Thyroid gland (tissue), 4 donors: ENCODE measurements at regions not wholly inside any gene's neighbourhood (a gene's known extent, or its start where the extent isn't known, plus 50 kb on each side); places are given as distances from the start of the nearest gene placed in this dataset.

Experiments
- DNase-seq, 2 donors: peaks; one replicate each; pipeline ENCODE4 v3.0.0-alpha.2; 2019
- H3K27ac ChIP-seq, 3 donors: fragments of 200-600 bp; sonication (generic); 1 replicate in 2 of 3; 2 replicates in 1 of 3; pipeline ENCODE4 v1.5.1; 2016 to 2019; ENCODE audit warnings: mild to moderate bottlenecking in 1 of 3, moderate library complexity in 1 of 3
- H3K27me3 ChIP-seq: fragments of 200-600 bp; sonication (generic); one replicate; pipeline ENCODE4 v1.5.1; 2019
- H3K36me3 ChIP-seq, 2 donors: fragments of 200-600 bp; sonication (generic); one replicate each; pipeline ENCODE4 v1.5.1; 2016 to 2019
- H3K4me1 ChIP-seq, 2 donors: fragments of 200-600 bp; sonication (generic); one replicate each; pipeline ENCODE4 v1.5.1; 2017 to 2019
- H3K4me3 ChIP-seq, 3 donors: fragments of 200-600 bp; sonication (generic); replicated peaks in 1 of 3; 1 replicate in 2 of 3; 2 replicates in 1 of 3; pipeline ENCODE4 v1.5.1; 2016; ENCODE audit warnings: mild to moderate bottlenecking in 1 of 3
- H3K9me3 ChIP-seq: fragments of 200-600 bp; sonication (generic); one replicate; pipeline ENCODE4 v1.5.1; 2017
- CTCF ChIP-seq, 6 experiments: fragments of 200-600 bp in 3 of 6; fragments of 450-650 bp in 3 of 6; sonication (generic) in 3 of 6; IDR thresholded peaks; one replicate each; pipeline ENCODE4 v1.5.1; 2016 to 2019; ENCODE audit warnings: antibody characterized with exemption in 6 of 6, mild to moderate bottlenecking in 2 of 6, inconsistent platforms in 1 of 6, moderate library complexity in 1 of 6
- POLR2A ChIP-seq, 2 donors: fragments of 450-650 bp; IDR thresholded peaks; one replicate each; pipeline ENCODE4 v1.6.1; 2017; ENCODE audit warnings: antibody characterized with exemption in 2 of 2, mild to moderate bottlenecking in 2 of 2, moderate library complexity in 1 of 2
- WGBS, 2 donors: methylation state at CpG; one replicate each; pipeline ENCODE4 v1.1.5; 2017; 5-methylcytosine and 5-hydroxymethylcytosine counted together
- intact Hi-C: fragments of 100-400 bp; cut with DNase I; formaldehyde crosslinking; loops from one replicate; pipeline ENCODE4 v1.15.1; 2023

- WGBS, 2 donors = 75 to 76% methylated on average over 2 of the region's 2 CpGs
- Histone ChIP-seq H3K4me3 (no peak overlapping the region), H3K27ac (no peak overlapping the region), H3K36me3 (no peaks in the 10 kb centered on the region), H3K9me3 (no peaks in the 10 kb centered on the region), H3K27me3 (no peaks in the 10 kb centered on the region), H3K4me1 (no peaks in the 10 kb centered on the region)
- DNase-seq = no peak
- TF ChIP-seq CTCF (IDR thresholded peaks at IDR 0.05) (no peak), POLR2A (IDR thresholded peaks at IDR 0.05) (no peak)
- intact Hi-C loops = no loop called here
Measured at GRCh38 chr6:117761610-117762009, 86.3 kb downstream of the NUS1 start.

GRCh38 chr6:117771403-117771802, 96.1 kb downstream of the NUS1 start:
- Histone ChIP-seq H3K36me3 (no peaks in the 10 kb centered on the region), H3K9me3 (no peaks in the 10 kb centered on the region), H3K4me1 (no peaks in the 10 kb centered on the region), H3K27ac (no peak overlapping the region), H3K4me3 (no peak overlapping the region), H3K27me3 (no peaks in the 10 kb centered on the region)
- DNase-seq = no peak
- intact Hi-C loops = no loop called here
- no peak for TF ChIP-seq CTCF (IDR thresholded peaks at IDR 0.05)
- no peak for TF ChIP-seq POLR2A (IDR thresholded peaks at IDR 0.05)
- WGBS, 2 donors = 84 to 94% methylated on average over 2 of the region's 2 CpGs

- H3K36me3 ChIP-seq = no peaks in the 10 kb centered on the region
- no peak overlapping the region for H3K27ac ChIP-seq
- DNase-seq = no peak
- 61 to 68% methylated on average over 3 of the region's 3 CpGs for WGBS, 2 donors
- no peak for TF ChIP-seq CTCF (IDR thresholded peaks at IDR 0.05)
- TF ChIP-seq POLR2A (IDR thresholded peaks at IDR 0.05) = no peak
- no peaks in the 10 kb centered on the region for H3K4me1 ChIP-seq
- intact Hi-C loops = no loop called here
- no peaks in the 10 kb centered on the region for H3K9me3 ChIP-seq
- H3K27me3 ChIP-seq = no peaks in the 10 kb centered on the region
- no peak overlapping the region for H3K4me3 ChIP-seq
Measured at GRCh38 chr6:117776441-117776840, 101.2 kb downstream of the NUS1 start.

GRCh38 chr6:117781550-117781949, 106.3 kb downstream of the NUS1 start:
- H3K4me1 ChIP-seq = no peaks in the 10 kb centered on the region
- H3K27ac ChIP-seq = no peak overlapping the region
- intact Hi-C loops = no loop called here
- DNase-seq = no peak
- WGBS, 2 donors = 77 to 83% methylated on average over 3 of the region's 3 CpGs
- H3K4me3 ChIP-seq = no peak overlapping the region
- no peak for TF ChIP-seq CTCF (IDR thresholded peaks at IDR 0.05)
- TF ChIP-seq POLR2A (IDR thresholded peaks at IDR 0.05) = no peak
- H3K27me3 ChIP-seq = no peaks in the 10 kb centered on the region
- H3K9me3 ChIP-seq = no peaks in the 10 kb centered on the region
- H3K36me3 ChIP-seq = no peaks in the 10 kb centered on the region

GRCh38 chr6:117783279-117783678, 108.0 kb downstream of the NUS1 start:
- H3K27me3 ChIP-seq = no peaks in the 10 kb centered on the region
- no peaks in the 10 kb centered on the region for H3K4me1 ChIP-seq
- no peak overlapping the region for H3K27ac ChIP-seq
- no peaks in the 10 kb centered on the region for H3K36me3 ChIP-seq
- no peaks in the 10 kb centered on the region for H3K9me3 ChIP-seq
- 71 to 78% methylated on average over 5 of the region's 5 CpGs for WGBS, 2 donors
- intact Hi-C loops = no loop called here
- TF ChIP-seq POLR2A (IDR thresholded peaks at IDR 0.05) = no peak
- no peak for TF ChIP-seq CTCF (IDR thresholded peaks at IDR 0.05)
- no peak overlapping the region for H3K4me3 ChIP-seq
- DNase-seq = no peak
